ENCODE measurements at regions not wholly inside any gene's neighbourhood (a gene's known extent, or its start where the extent isn't known, plus 50 kb on each side); places are given as distances from the start of the nearest gene placed in this dataset.

GRCh38 chr9:115403753-115404152 is 285.8 kb upstream of the TNC start:
- TF ChIP-seq REST (IDR thresholded peaks at IDR 0.05; ENCODE audit: insufficient read depth in 1 of 2, low read depth in 2 of 2, low read length in 1 of 2) (no peak), CTCF (IDR thresholded peaks at IDR 0.05) (no peak), POLR2AphosphoS5 (IDR thresholded peaks at IDR 0.05; ENCODE audit: low read depth, low read length) (no peak)
